Uterus (tissue), 3 donors: ENCODE measurements at regions not wholly inside any gene's neighbourhood (a gene's known extent, or its start where the extent isn't known, plus 50 kb on each side); places are given as distances from the start of the nearest gene placed in this dataset.

Experiments
- DNase-seq, 2 donors: peaks; one replicate each; pipeline ENCODE4 v3.0.0-alpha.2; 2019 to 2020
- H3K27ac ChIP-seq, 2 donors: fragments of 200-600 bp; sonication (generic); 1 replicate in 1 of 2; 2 replicates in 1 of 2; pipeline ENCODE4 v1.5.1; 2016 to 2018
- H3K27me3 ChIP-seq, 2 donors: fragments of 200-600 bp; sonication (generic); one replicate each; pipeline ENCODE4 v1.5.1; 2018 to 2019; ENCODE audit warnings: control low read depth in 1 of 2
- H3K36me3 ChIP-seq, 2 donors: fragments of 200-600 bp; sonication (generic); one replicate each; pipeline ENCODE4 v1.5.1; 2019; ENCODE audit warnings: control low read depth in 1 of 2
- H3K4me1 ChIP-seq, 2 donors: fragments of 200-600 bp; sonication (generic); one replicate each; pipeline ENCODE4 v1.5.1; 2018 to 2019; ENCODE audit warnings: control low read depth in 1 of 2
- H3K4me3 ChIP-seq, 2 donors: fragments of 200-600 bp; sonication (generic); 1 replicate in 1 of 2; 2 replicates in 1 of 2; pipeline ENCODE4 v1.5.1; 2018 to 2019; ENCODE audit warnings: mild to moderate bottlenecking in 1 of 2
- H3K9me3 ChIP-seq, 2 donors: fragments of 200-600 bp; sonication (generic); one replicate each; pipeline ENCODE4 v1.5.1; 2019; ENCODE audit warnings: control low read depth in 1 of 2
- POLR2A ChIP-seq, 2 donors: fragments of 450-650 bp; IDR thresholded peaks; one replicate each; pipeline ENCODE4 v1.6.1; 2016; ENCODE audit warnings: antibody characterized with exemption in 2 of 2, mild to moderate bottlenecking in 1 of 2, moderate library complexity in 1 of 2
- intact Hi-C: fragments of 100-400 bp; cut with DNase I; formaldehyde crosslinking; loops from one replicate; pipeline ENCODE4 v1.15.1; 2023; ENCODE audit warnings: low total_unique reads
- TF ChIP-seq, protein P1 (sequence below), 4 experiments: fragments of 200-600 bp in 2 of 4; fragments of 450-650 bp in 2 of 4; sonication (generic) in 2 of 4; IDR thresholded peaks; one replicate each; pipeline ENCODE4 v1.5.1; 2016 to 2019; ENCODE audit warnings: antibody characterized with exemption in 4 of 4, mild to moderate bottlenecking in 2 of 4, moderate library complexity in 1 of 4
- donor health status: DM: yes; HTN: yes; CAD: no.

DNA sequence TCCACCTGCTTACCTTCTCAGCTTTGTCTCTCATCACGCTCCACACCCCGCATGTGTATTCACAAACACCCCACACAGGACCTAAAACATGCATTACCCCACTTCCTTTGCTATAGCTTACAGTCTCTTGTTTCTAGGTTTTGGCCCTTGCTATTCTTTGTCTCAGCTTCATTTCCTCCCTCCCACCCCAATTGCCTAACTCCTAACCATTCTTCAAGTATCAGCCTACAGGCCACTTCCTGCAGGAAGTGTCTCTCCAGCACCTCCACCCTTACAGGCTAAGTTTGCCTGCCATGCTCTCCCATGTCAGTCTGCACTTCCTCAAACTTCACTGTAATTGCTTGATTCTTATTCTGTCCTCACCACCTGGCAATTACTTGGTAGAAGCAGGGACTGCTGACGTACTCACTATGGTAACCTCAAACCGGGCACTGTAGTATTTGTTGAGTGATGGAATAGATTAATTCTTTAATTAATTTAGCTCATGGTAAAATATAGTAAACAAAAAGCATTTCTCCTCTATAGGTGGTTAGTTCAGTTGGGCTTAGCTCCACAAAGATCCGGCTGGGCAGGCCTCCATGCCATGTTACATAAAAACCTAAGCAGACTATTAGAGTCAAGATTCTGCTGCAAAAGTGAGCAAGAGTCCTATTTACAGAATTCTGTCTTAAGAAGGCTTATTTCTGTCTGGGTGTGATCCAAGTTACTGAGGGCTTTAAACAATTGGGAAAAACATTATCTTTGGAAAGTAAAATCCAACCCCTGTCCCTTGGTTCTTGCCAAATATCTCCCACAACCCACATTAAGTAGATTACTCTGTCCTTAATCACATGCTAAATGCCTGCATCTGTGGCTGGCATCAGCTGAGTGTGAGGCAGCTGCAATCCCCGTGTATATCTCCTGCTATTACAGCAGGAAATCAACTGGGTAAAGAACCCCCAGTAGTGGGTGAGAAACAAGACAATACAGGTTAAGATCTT, 124.7 kb upstream of the CPEB2 start:
- Histone ChIP-seq H3K9me3 (no peaks in the 10 kb centered on the region), H3K27ac (no peak overlapping the region), H3K4me1 (no peaks in the 10 kb centered on the region), H3K4me3 (no peak overlapping the region), H3K36me3 (no peaks in the 10 kb centered on the region), H3K27me3 (no peaks in the 10 kb centered on the region)
- intact Hi-C loops = no loop called here
- no peak for TF ChIP-seq POLR2A (IDR thresholded peaks at IDR 0.05)
- TF ChIP-seq, protein P1, sequence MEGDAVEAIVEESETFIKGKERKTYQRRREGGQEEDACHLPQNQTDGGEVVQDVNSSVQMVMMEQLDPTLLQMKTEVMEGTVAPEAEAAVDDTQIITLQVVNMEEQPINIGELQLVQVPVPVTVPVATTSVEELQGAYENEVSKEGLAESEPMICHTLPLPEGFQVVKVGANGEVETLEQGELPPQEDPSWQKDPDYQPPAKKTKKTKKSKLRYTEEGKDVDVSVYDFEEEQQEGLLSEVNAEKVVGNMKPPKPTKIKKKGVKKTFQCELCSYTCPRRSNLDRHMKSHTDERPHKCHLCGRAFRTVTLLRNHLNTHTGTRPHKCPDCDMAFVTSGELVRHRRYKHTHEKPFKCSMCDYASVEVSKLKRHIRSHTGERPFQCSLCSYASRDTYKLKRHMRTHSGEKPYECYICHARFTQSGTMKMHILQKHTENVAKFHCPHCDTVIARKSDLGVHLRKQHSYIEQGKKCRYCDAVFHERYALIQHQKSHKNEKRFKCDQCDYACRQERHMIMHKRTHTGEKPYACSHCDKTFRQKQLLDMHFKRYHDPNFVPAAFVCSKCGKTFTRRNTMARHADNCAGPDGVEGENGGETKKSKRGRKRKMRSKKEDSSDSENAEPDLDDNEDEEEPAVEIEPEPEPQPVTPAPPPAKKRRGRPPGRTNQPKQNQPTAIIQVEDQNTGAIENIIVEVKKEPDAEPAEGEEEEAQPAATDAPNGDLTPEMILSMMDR (IDR thresholded peaks at IDR 0.05) = no peak
- DNase-seq = no peak

DNA sequence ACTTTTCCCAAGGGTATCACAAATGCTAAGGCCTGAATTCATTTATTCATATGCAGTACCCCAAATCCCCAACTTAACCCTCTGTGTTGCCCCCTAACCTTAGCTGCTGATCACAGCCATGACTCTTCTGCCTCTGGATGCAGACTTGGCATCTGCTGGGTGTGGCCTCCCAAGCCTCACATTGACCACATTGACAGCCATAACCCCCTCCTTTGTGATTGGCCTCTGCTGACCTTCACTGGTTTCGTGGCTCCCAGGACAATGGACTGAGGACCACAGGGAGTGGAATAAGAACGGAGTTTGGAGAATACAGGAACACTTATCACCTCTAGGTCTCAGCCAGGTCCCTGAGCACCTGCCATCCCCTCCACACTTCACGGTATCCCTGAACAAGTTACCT, 123.6 kb upstream of the CPEB2 start:
- no peaks in the 10 kb centered on the region for H3K36me3 ChIP-seq
- H3K4me1 ChIP-seq = no peaks in the 10 kb centered on the region
- no peak for DNase-seq
- intact Hi-C loops = no loop called here
- no peak overlapping the region for H3K4me3 ChIP-seq
- no peaks in the 10 kb centered on the region for H3K27me3 ChIP-seq
- no peak overlapping the region for H3K27ac ChIP-seq
- no peak for TF ChIP-seq POLR2A (IDR thresholded peaks at IDR 0.05)
- TF ChIP-seq, protein P1 (IDR thresholded peaks at IDR 0.05) = no peak
- H3K9me3 ChIP-seq = no peaks in the 10 kb centered on the region

DNA sequence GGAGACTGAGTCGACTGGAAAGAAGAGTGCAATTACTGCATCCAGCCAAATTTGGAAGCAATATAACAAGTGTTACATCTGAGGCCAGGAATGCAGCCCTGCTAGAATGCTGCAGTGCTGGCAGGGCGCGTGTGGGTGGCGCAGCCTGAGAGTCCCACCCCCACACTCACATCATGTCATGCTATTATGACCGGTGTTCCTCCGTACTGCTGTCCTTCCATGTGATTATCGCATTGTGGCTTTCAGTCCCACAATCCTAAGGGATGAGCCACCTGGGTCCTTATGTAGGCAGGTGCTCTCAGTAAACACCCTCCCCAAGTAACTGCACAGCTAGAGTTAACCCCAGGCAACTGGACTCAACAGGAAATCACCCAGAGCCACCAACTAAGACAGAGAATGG, 122.6 kb upstream of the CPEB2 start:
- H3K4me3 ChIP-seq = no peak overlapping the region
- intact Hi-C loops = no loop called here
- no peaks in the 10 kb centered on the region for H3K36me3 ChIP-seq
- H3K9me3 ChIP-seq = no peaks in the 10 kb centered on the region
- no peak overlapping the region for H3K27ac ChIP-seq
- TF ChIP-seq POLR2A (IDR thresholded peaks at IDR 0.05) = no peak
- TF ChIP-seq, protein P1 (IDR thresholded peaks at IDR 0.05) = no peak
- no peaks in the 10 kb centered on the region for H3K4me1 ChIP-seq
- no peak for DNase-seq
- no peaks in the 10 kb centered on the region for H3K27me3 ChIP-seq

DNA sequence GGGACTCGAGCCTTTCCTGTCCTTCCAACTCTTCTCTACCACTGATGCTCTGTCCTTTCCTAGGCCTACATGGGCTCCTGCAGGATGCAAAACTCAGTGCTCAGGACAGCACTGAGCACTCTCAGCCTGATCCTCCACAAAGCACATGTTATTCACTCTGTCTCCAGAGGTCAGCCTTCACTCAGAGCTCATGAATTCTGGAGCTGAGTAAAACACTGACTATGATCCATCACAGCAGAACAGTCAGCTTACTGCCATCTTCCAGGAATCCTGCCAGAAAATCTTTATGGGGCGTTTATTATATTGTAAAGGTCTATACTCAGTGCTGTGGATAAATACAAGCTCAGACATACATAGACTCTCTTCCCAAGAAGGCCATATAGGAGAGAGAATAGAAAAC, 121.5 kb upstream of the CPEB2 start:
- H3K9me3 ChIP-seq = no peaks in the 10 kb centered on the region
- no peak for DNase-seq
- intact Hi-C loops = no loop called here
- TF ChIP-seq, protein P1 (IDR thresholded peaks at IDR 0.05) = no peak
- TF ChIP-seq POLR2A (IDR thresholded peaks at IDR 0.05) = no peak
- H3K27me3 ChIP-seq = no peaks in the 10 kb centered on the region
- H3K36me3 ChIP-seq = no peaks in the 10 kb centered on the region
- H3K27ac ChIP-seq = no peak overlapping the region
- H3K4me1 ChIP-seq = no peaks in the 10 kb centered on the region
- H3K4me3 ChIP-seq = no peak overlapping the region

DNA sequence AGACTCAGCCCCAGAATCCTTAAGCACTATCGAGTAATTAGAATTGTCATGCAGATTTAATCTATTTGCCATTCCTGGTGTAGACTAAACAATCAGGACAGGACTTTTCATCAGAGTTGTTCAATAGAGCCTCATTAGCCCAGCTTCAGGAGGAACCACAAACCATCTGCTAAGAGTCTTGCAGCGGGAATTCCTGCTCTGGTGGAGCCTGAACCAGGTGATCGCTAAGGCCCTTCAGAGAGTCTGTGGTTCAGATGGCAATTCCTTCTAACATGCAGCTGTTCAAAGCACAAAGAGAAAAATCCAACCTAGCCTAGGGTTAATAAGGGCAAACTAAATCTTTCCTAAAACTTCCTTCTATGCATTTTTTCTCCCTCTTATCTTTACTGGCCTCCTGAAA, 119.1 kb upstream of the CPEB2 start:
- TF ChIP-seq, protein P1 (IDR thresholded peaks at IDR 0.05) = no peak
- no peak for TF ChIP-seq POLR2A (IDR thresholded peaks at IDR 0.05)
- intact Hi-C loops = no loop called here

More for the DNA sequence above, 119.1 kb upstream of the CPEB2 start:
- Histone ChIP-seq H3K9me3 (no peaks in the 10 kb centered on the region), H3K27ac (no peak overlapping the region), H3K4me3 (no peak overlapping the region), H3K27me3 (no peaks in the 10 kb centered on the region), H3K36me3 (no peaks in the 10 kb centered on the region), H3K4me1 (no peaks in the 10 kb centered on the region)
- DNase-seq = no peak
